GM12891 (cell line): ENCODE measurements at regions not wholly inside any gene's neighbourhood (a gene's known extent, or its start where the extent isn't known, plus 50 kb on each side); places are given as distances from the start of the nearest gene placed in this dataset.
"Not testable (repeated sequence)": the region's sequence is repeated elsewhere in the genome, so short reads cannot be mapped to it uniquely, and the experiment has no call there.

Source experiments
- DNase-seq: peaks from one replicate; pipeline ENCODE4 v3.0.0; 2011; ENCODE audit warnings: low spot score; ENCODE audit not compliant: insufficient read length
- FAIRE-seq: peaks from 2 replicates; lab custom pipeline; 2011; peaks lifted over from hg19 to GRCh38; lab: Jason Lieb, UNC
- PAX5 ChIP-seq: IDR thresholded peaks from 2 replicates; pipeline ENCODE4 v1.6.1; 2011; ENCODE audit warnings: low read length, moderate library complexity, mild to moderate bottlenecking; ENCODE audit not compliant: insufficient read depth, severe bottlenecking
- POLR2A ChIP-seq: IDR thresholded peaks from 2 replicates; pipeline ENCODE4 v1.6.1; 2011; ENCODE audit warnings: low read depth, low read length, control low read depth
- POLR2AphosphoS5 ChIP-seq: IDR thresholded peaks from 2 replicates; pipeline ENCODE4 v1.6.1; 2011; ENCODE audit warnings: low read depth, low read length, control low read depth
- POU2F2 ChIP-seq: IDR thresholded peaks from 2 replicates; pipeline ENCODE4 v1.6.1; 2011; ENCODE audit warnings: low read depth, mild to moderate bottlenecking, control low read depth, low read length, moderate library complexity
- SPI1 ChIP-seq: IDR thresholded peaks from 2 replicates; pipeline ENCODE4 v1.6.1; 2011; ENCODE audit warnings: low read depth, low read length, control low read depth
- TAF1 ChIP-seq: IDR thresholded peaks from 2 replicates; pipeline ENCODE4 v1.6.1; 2011; ENCODE audit warnings: low read depth, low read length, control low read depth

- no peak for TF ChIP-seq SPI1
- TF ChIP-seq TAF1, result no peak
- TF ChIP-seq POLR2AphosphoS5, result no peak
- no peak for TF ChIP-seq POLR2A
- TF ChIP-seq POU2F2, result no peak
- no peak for TF ChIP-seq PAX5
- FAIRE-seq, result no peak
- DNase-seq, result no peak
These were observed 411.8 kb upstream of the GRM7 start for GRCh38 chr3:6449099-6449498.

- TF ChIP-seq POLR2AphosphoS5 (no peak), PAX5 (no peak), TAF1 (no peak), POU2F2 (no peak), SPI1 (no peak), POLR2A (no peak)
- no peak for DNase-seq
- no peak for FAIRE-seq
These were observed 407.9 kb upstream of the GRM7 start for GRCh38 chr3:6452974-6453373.

GRCh38 chr3:6455031-6455430, 405.9 kb upstream of the GRM7 start:
- no peak for TF ChIP-seq PAX5
- no peak for FAIRE-seq
- no peak for DNase-seq

- DNase-seq (no peak), FAIRE-seq (no peak)
- TF ChIP-seq POLR2A, result no peak
These were observed 393.7 kb upstream of the GRM7 start for GRCh38 chr3:6467186-6467585.

- TF ChIP-seq TAF1 (no peak), POLR2AphosphoS5 (no peak), POLR2A (no peak), SPI1 (no peak), POU2F2 (no peak), PAX5 (no peak)
- FAIRE-seq (no peak), DNase-seq (no peak)
These were observed 392.3 kb upstream of the GRM7 start for GRCh38 chr3:6468589-6468988.

- no peak for TF ChIP-seq TAF1
- no peak for TF ChIP-seq PAX5
- no peak for TF ChIP-seq POU2F2
- no peak for TF ChIP-seq POLR2A
- TF ChIP-seq POLR2AphosphoS5, result no peak
- no peak for TF ChIP-seq SPI1
- DNase-seq (no peak), FAIRE-seq (no peak)
These were observed 389.2 kb upstream of the GRM7 start for GRCh38 chr3:6471744-6472143.

GRCh38 chr3:6490487-6491327, 370.2 kb upstream of the GRM7 start:
- FAIRE-seq, result not testable (repeated sequence)

GRCh38 chr3:6491768-6492167, 369.1 kb upstream of the GRM7 start:
- no peak for DNase-seq
- no peak for FAIRE-seq
- TF ChIP-seq POU2F2, result no peak
- no peak for TF ChIP-seq SPI1
- no peak for TF ChIP-seq POLR2A
- no peak for TF ChIP-seq POLR2AphosphoS5
- TF ChIP-seq TAF1, result no peak

More at GRCh38 chr3:6490487-6491327, 370.2 kb upstream of the GRM7 start:
- DNase-seq, result not testable (repeated sequence)

GRCh38 chr3:6492306-6492705, 368.6 kb upstream of the GRM7 start:
- no peak for DNase-seq
- no peak for FAIRE-seq
- TF ChIP-seq PAX5 (no peak), POLR2AphosphoS5 (no peak), POLR2A (no peak), POU2F2 (no peak), TAF1 (no peak), SPI1 (no peak)

GRCh38 chr3:6498944-6499343, 362.0 kb upstream of the GRM7 start:
- not testable (repeated sequence) for FAIRE-seq, DNase-seq

GRCh38 chr3:6504347-6504746, 356.6 kb upstream of the GRM7 start:
- TF ChIP-seq PAX5 (no peak), POLR2A (no peak), POLR2AphosphoS5 (no peak), SPI1 (no peak), TAF1 (no peak), POU2F2 (no peak)
- DNase-seq, result no peak
- FAIRE-seq, result no peak
